H9 (cell line): ENCODE measurements at regions not wholly inside any gene's neighbourhood (a gene's known extent, or its start where the extent isn't known, plus 50 kb on each side); places are given as distances from the start of the nearest gene placed in this dataset.

Experiments used
- DNase-seq: peaks from one replicate; pipeline ENCODE4 v3.0.0-alpha.2; 2017
- H2AFZ ChIP-seq: one replicate; pipeline ENCODE4 v1.6.1; 2013; ENCODE audit warnings: mild to moderate bottlenecking, low read length, control low read depth, moderate library complexity
- H2AK5ac ChIP-seq: 2 replicates; pipeline ENCODE4 v1.6.1; 2013; ENCODE audit warnings: low read length, control low read depth, mixed read lengths; ENCODE audit not compliant: insufficient read length
- H2BK120ac ChIP-seq: one replicate; pipeline ENCODE4 v1.6.1; 2013; ENCODE audit warnings: low read depth, mild to moderate bottlenecking, low read length, control low read depth, inconsistent platforms; ENCODE audit not compliant: poor library complexity, severe bottlenecking
- H2BK12ac ChIP-seq: 2 replicates; pipeline ENCODE4 v1.6.1; 2013; ENCODE audit warnings: low read length, control low read depth, mixed read lengths, low read depth; ENCODE audit not compliant: insufficient read length
- H2BK15ac ChIP-seq: 2 replicates; pipeline ENCODE4 v1.6.1; 2013; ENCODE audit warnings: low read depth, low read length, control low read depth
- H2BK20ac ChIP-seq: one replicate; pipeline ENCODE4 v1.6.1; 2013; ENCODE audit warnings: low read depth, mild to moderate bottlenecking, low read length, control low read depth, inconsistent platforms; ENCODE audit not compliant: poor library complexity, severe bottlenecking
- H2BK5ac ChIP-seq: 2 replicates; pipeline ENCODE4 v1.6.1; 2013; ENCODE audit warnings: low read length, control low read depth, mixed read lengths; ENCODE audit not compliant: insufficient read length
- H3K14ac ChIP-seq: 2 replicates; pipeline ENCODE4 v1.6.1; 2013; ENCODE audit warnings: low read length, control low read depth; ENCODE audit not compliant: insufficient read depth
- H3K18ac ChIP-seq: 2 replicates; pipeline ENCODE4 v1.6.1; 2013; ENCODE audit warnings: low read depth, mild to moderate bottlenecking, mixed read lengths, low read length, control low read depth; ENCODE audit not compliant: insufficient read length
- H3K23ac ChIP-seq: 2 replicates; pipeline ENCODE4 v1.6.1; 2013; ENCODE audit warnings: low read length, control low read depth, mixed read lengths, low read depth; ENCODE audit not compliant: insufficient read length
- H3K23me2 ChIP-seq: 2 replicates; pipeline ENCODE4 v1.6.1; 2013; ENCODE audit warnings: low read depth, mild to moderate bottlenecking, mixed read lengths, low read length, control low read depth; ENCODE audit not compliant: insufficient read length, poor library complexity, severe bottlenecking
- H3K27ac ChIP-seq: 2 replicates; pipeline ENCODE4 v1.5.1; 2013; ENCODE audit warnings: low read length, control low read depth, mixed read lengths, low read depth; ENCODE audit not compliant: insufficient read length
- H3K27me3 ChIP-seq: 2 replicates; pipeline ENCODE4 v1.6.1; 2013; ENCODE audit warnings: low read length, control low read depth, inconsistent platforms; ENCODE audit not compliant: insufficient read depth
- H3K4ac ChIP-seq: 2 replicates; pipeline ENCODE4 v1.6.1; 2013; ENCODE audit warnings: low read depth, mild to moderate bottlenecking, control low read depth, inconsistent platforms, low read length, moderate library complexity
- H3K4me1 ChIP-seq: 2 replicates; pipeline ENCODE4 v1.6.1; 2013; ENCODE audit warnings: low read length, control low read depth, inconsistent platforms; ENCODE audit not compliant: insufficient read depth
- H3K4me2 ChIP-seq: 2 replicates; pipeline ENCODE4 v1.6.1; 2013; ENCODE audit warnings: low read length, control low read depth, mixed read lengths; ENCODE audit not compliant: insufficient read length, insufficient read depth
- H3K56ac ChIP-seq: 2 replicates; pipeline ENCODE4 v1.6.1; 2013; ENCODE audit warnings: low read depth, mild to moderate bottlenecking, mixed read lengths, low read length, control low read depth; ENCODE audit not compliant: insufficient read length
- H3K79me1 ChIP-seq: 2 replicates; pipeline ENCODE4 v1.6.1; 2013; ENCODE audit warnings: low read depth, mild to moderate bottlenecking, moderate library complexity, low read length, control low read depth, inconsistent platforms; ENCODE audit not compliant: insufficient read depth, poor library complexity, severe bottlenecking
- H3K79me2 ChIP-seq: 2 replicates; pipeline ENCODE4 v1.6.1; 2013; ENCODE audit warnings: low read length, control low read depth, inconsistent platforms; ENCODE audit not compliant: insufficient read depth
- H3K9ac ChIP-seq: 2 replicates; pipeline ENCODE4 v1.6.1; 2013; ENCODE audit warnings: low read length, control low read depth, mixed read lengths; ENCODE audit not compliant: insufficient read length; ENCODE audit errors: extremely low read depth
- H3K9me3 ChIP-seq: one replicate; pipeline ENCODE4 v1.6.1; 2013; ENCODE audit warnings: low read depth, low read length, inconsistent platforms; ENCODE audit not compliant: control insufficient read depth
- H3T11ph ChIP-seq: one replicate; pipeline ENCODE4 v1.6.1; 2013; ENCODE audit warnings: mild to moderate bottlenecking, low read length, control low read depth, inconsistent platforms
- H4K20me1 ChIP-seq: one replicate; pipeline ENCODE4 v1.6.1; 2013; ENCODE audit not compliant: control insufficient read depth, insufficient read length, insufficient read depth
- H4K5ac ChIP-seq: 2 replicates; pipeline ENCODE4 v1.6.1; 2013; ENCODE audit warnings: low read depth, mild to moderate bottlenecking, mixed read lengths, low read length, control low read depth; ENCODE audit not compliant: insufficient read length
- H4K8ac ChIP-seq: replicated peaks from 2 replicates; pipeline ENCODE4 v1.6.1; 2013; ENCODE audit warnings: low read length, control low read depth, mixed read lengths, low read depth; ENCODE audit not compliant: insufficient read length
- H4K91ac ChIP-seq: 2 replicates; pipeline ENCODE4 v1.6.1; 2013; ENCODE audit warnings: low read depth, mild to moderate bottlenecking, moderate library complexity, mixed read lengths, low read length, control low read depth; ENCODE audit not compliant: insufficient read length
- H3K27ac Mint-ChIP-seq, 3 experiments: 2 replicates in 2 of 3; 3 replicates in 1 of 3; pipeline ENCODE4 v1.8.0; 2020 to 2021; ENCODE audit warnings: mixed read lengths in 3 of 3, mild to moderate bottlenecking in 1 of 3, moderate library complexity in 1 of 3
- H3K27me3 Mint-ChIP-seq: 2 replicates; pipeline ENCODE4 v1.8.0; 2021; ENCODE audit warnings: low read depth, mild to moderate bottlenecking, moderate library complexity, mixed read lengths
- H3K36me3 Mint-ChIP-seq, 3 experiments: 2 replicates in 2 of 3; 3 replicates in 1 of 3; pipeline ENCODE4 v1.8.0; 2020 to 2021; ENCODE audit warnings: low read depth in 3 of 3, mixed read lengths in 3 of 3; ENCODE audit not compliant: insufficient read depth in 1 of 3
- H3K4me1 Mint-ChIP-seq, 2 experiments: 2 replicates each; pipeline ENCODE4 v1.8.0; 2020; ENCODE audit warnings: mixed read lengths in 2 of 2
- H3K4me3 Mint-ChIP-seq, 2 experiments: 2 replicates in 1 of 2; 3 replicates in 1 of 2; pipeline ENCODE4 v1.8.0; 2020 to 2021; ENCODE audit warnings: mild to moderate bottlenecking in 2 of 2, mixed read lengths in 2 of 2, moderate library complexity in 1 of 2
- H3K9me3 Mint-ChIP-seq, 2 experiments: 2 replicates in 1 of 2; 3 replicates in 1 of 2; pipeline ENCODE4 v1.8.0; 2020; ENCODE audit warnings: mild to moderate bottlenecking in 2 of 2, mixed read lengths in 2 of 2, moderate library complexity in 1 of 2
- CTCF ChIP-seq: fragments of 200-600 bp; sonication (generic); conservative IDR thresholded peaks from 3 replicates; pipeline ENCODE4 v1.8.0; 2021; ENCODE audit warnings: antibody characterized with exemption, mild to moderate bottlenecking
- WGBS: extraction: QIAGEN DNeasy Blood & Tissue Kit; methylation state at CpG from one replicate; pipeline ENCODE4 v1.1.7; 2013; ENCODE audit warnings: missing lambda C conversion rate, low lambda C conversion rate, mixed read lengths; ENCODE audit not compliant: insufficient read length; ENCODE audit errors: extremely low coverage; 5-methylcytosine and 5-hydroxymethylcytosine counted together

GRCh38 chr20:46816886-46817638 is 77.6 kb upstream of the EYA2 start:
- Mint-ChIP-seq H3K9me3 (no peaks in the 10 kb centered on the region; a peak in 1 of 5 replicates), H3K4me3 (no peak overlapping the region), H3K36me3 (no peaks in the 10 kb centered on the region), H3K27me3 (peaks cover 2% of the 10 kb centered on the region; the same call in 1 of the 2 replicates), H3K27ac (no peak overlapping the region), H3K4me1 (peaks cover 7 to 15% of the 10 kb centered on the region in 2 experiments)
- H3K23me2 ChIP-seq, result no peaks in the 10 kb centered on the region
- no peak overlapping the region for H3K9ac ChIP-seq
- no peak overlapping the region for H2AFZ ChIP-seq
- no peak overlapping the region for H4K8ac ChIP-seq
- no peak overlapping the region for H3K4ac ChIP-seq
- H2BK5ac ChIP-seq, result no peak overlapping the region
- H3K27ac ChIP-seq, result no peak overlapping the region
- H3K23ac ChIP-seq, result no peak overlapping the region
- no peak overlapping the region for H4K5ac ChIP-seq
- no peak overlapping the region for H4K91ac ChIP-seq
- no peak overlapping the region for H3K14ac ChIP-seq
- no peak for DNase-seq
- no peaks in the 10 kb centered on the region for H3K79me1 ChIP-seq
- no peak for TF ChIP-seq CTCF
- H3K27me3 ChIP-seq, result no peaks in the 10 kb centered on the region
- H3T11ph ChIP-seq, result no peak overlapping the region
- H3K18ac ChIP-seq, result no peak overlapping the region
- H2BK120ac ChIP-seq, result no peak overlapping the region
- no peak overlapping the region for H2BK15ac ChIP-seq
- H2BK20ac ChIP-seq, result no peak overlapping the region
- no peak overlapping the region for H2BK12ac ChIP-seq
- H3K9me3 ChIP-seq, result no peaks in the 10 kb centered on the region
- H3K79me2 ChIP-seq, result no peaks in the 10 kb centered on the region
- H3K4me2 ChIP-seq, result no peak overlapping the region
- WGBS, result no CpG with 5 or more reads among the region's 8 CpGs
- no peaks in the 10 kb centered on the region for H4K20me1 ChIP-seq
- no peak overlapping the region for H3K56ac ChIP-seq
- H3K4me1 ChIP-seq, result no peaks in the 10 kb centered on the region
- H2AK5ac ChIP-seq, result no peak overlapping the region
